H1 (cell line): ENCODE measurements at regions not wholly inside any gene's neighbourhood (a gene's known extent, or its start where the extent isn't known, plus 50 kb on each side); places are given as distances from the start of the nearest gene placed in this dataset.

Source experiments
- ASH2L ChIP-seq: fragments of 200-600, 300-600 bp; sonication (generic); IDR thresholded peaks from one replicate; pipeline ENCODE4 v1.7.1; 2017; ENCODE audit warnings: low read length
- EGR1 ChIP-seq: IDR thresholded peaks from 2 replicates; pipeline ENCODE4 v1.6.1; 2011; ENCODE audit warnings: low read depth, low read length, borderline replicate concordance
- HDAC2 ChIP-seq, 2 experiments: fragments of 300-600 bp in 1 of 2; sonication (generic) in 1 of 2; IDR thresholded peaks; 2 replicates each; pipeline ENCODE4 v1.6.1; 2011 to 2012; ENCODE audit warnings: low read depth in 2 of 2, low read length in 2 of 2, mild to moderate bottlenecking in 2 of 2, moderate library complexity in 2 of 2, borderline replicate concordance in 1 of 2, inconsistent platforms in 1 of 2
- JUN ChIP-seq: IDR thresholded peaks from 2 replicates; pipeline ENCODE4 v1.6.1; 2011; ENCODE audit warnings: low read depth, mild to moderate bottlenecking, improper control_type of control experiment, low read length
- MAFK ChIP-seq: IDR thresholded peaks from 2 replicates; pipeline ENCODE4 v1.6.1; 2012; ENCODE audit warnings: low read depth, mild to moderate bottlenecking, improper control_type of control experiment, low read length
- TBP ChIP-seq: IDR thresholded peaks from 2 replicates; pipeline ENCODE4 v1.6.1; 2011; ENCODE audit warnings: low read depth, low read length, improper control_type of control experiment
- TCF12 ChIP-seq: IDR thresholded peaks from 2 replicates; pipeline ENCODE4 v1.6.1; 2011; ENCODE audit warnings: low read depth, mild to moderate bottlenecking, low read length
- TF ChIP-seq, protein P1 (sequence below): fragments of 300-600 bp; sonication (generic); IDR thresholded peaks from 2 replicates; pipeline ENCODE4 v1.7.1; 2012; ENCODE audit warnings: low read length, moderate library complexity, mild to moderate bottlenecking, inconsistent platforms; ENCODE audit not compliant: insufficient replicate concordance

DNA sequence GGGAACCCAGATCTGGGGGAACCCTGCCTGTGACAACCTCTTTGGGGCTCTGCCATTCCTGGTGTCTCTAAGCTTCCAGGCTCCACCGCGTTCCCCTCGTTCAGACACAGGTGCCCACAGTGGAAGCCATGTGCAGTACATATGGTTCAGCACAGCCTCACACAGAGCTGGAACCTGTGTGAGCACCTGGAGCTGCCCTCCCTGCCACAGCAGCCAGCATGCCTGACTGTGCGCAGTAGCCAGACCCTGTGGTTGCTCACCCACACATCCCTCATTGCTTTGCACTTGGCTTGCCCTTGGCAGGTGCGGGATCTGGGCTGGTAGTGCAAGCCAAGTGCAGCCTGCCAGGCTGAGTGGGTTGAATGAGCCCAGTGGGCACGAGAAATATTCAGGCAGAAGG is 814.2 kb downstream of the PDHA2 start (continued):
- no peak for TF ChIP-seq ASH2L
- TF ChIP-seq MAFK: no peak
- TF ChIP-seq EGR1: no peak
- no peak for TF ChIP-seq JUN
- TF ChIP-seq TCF12: no peak
- TF ChIP-seq, protein P1, sequence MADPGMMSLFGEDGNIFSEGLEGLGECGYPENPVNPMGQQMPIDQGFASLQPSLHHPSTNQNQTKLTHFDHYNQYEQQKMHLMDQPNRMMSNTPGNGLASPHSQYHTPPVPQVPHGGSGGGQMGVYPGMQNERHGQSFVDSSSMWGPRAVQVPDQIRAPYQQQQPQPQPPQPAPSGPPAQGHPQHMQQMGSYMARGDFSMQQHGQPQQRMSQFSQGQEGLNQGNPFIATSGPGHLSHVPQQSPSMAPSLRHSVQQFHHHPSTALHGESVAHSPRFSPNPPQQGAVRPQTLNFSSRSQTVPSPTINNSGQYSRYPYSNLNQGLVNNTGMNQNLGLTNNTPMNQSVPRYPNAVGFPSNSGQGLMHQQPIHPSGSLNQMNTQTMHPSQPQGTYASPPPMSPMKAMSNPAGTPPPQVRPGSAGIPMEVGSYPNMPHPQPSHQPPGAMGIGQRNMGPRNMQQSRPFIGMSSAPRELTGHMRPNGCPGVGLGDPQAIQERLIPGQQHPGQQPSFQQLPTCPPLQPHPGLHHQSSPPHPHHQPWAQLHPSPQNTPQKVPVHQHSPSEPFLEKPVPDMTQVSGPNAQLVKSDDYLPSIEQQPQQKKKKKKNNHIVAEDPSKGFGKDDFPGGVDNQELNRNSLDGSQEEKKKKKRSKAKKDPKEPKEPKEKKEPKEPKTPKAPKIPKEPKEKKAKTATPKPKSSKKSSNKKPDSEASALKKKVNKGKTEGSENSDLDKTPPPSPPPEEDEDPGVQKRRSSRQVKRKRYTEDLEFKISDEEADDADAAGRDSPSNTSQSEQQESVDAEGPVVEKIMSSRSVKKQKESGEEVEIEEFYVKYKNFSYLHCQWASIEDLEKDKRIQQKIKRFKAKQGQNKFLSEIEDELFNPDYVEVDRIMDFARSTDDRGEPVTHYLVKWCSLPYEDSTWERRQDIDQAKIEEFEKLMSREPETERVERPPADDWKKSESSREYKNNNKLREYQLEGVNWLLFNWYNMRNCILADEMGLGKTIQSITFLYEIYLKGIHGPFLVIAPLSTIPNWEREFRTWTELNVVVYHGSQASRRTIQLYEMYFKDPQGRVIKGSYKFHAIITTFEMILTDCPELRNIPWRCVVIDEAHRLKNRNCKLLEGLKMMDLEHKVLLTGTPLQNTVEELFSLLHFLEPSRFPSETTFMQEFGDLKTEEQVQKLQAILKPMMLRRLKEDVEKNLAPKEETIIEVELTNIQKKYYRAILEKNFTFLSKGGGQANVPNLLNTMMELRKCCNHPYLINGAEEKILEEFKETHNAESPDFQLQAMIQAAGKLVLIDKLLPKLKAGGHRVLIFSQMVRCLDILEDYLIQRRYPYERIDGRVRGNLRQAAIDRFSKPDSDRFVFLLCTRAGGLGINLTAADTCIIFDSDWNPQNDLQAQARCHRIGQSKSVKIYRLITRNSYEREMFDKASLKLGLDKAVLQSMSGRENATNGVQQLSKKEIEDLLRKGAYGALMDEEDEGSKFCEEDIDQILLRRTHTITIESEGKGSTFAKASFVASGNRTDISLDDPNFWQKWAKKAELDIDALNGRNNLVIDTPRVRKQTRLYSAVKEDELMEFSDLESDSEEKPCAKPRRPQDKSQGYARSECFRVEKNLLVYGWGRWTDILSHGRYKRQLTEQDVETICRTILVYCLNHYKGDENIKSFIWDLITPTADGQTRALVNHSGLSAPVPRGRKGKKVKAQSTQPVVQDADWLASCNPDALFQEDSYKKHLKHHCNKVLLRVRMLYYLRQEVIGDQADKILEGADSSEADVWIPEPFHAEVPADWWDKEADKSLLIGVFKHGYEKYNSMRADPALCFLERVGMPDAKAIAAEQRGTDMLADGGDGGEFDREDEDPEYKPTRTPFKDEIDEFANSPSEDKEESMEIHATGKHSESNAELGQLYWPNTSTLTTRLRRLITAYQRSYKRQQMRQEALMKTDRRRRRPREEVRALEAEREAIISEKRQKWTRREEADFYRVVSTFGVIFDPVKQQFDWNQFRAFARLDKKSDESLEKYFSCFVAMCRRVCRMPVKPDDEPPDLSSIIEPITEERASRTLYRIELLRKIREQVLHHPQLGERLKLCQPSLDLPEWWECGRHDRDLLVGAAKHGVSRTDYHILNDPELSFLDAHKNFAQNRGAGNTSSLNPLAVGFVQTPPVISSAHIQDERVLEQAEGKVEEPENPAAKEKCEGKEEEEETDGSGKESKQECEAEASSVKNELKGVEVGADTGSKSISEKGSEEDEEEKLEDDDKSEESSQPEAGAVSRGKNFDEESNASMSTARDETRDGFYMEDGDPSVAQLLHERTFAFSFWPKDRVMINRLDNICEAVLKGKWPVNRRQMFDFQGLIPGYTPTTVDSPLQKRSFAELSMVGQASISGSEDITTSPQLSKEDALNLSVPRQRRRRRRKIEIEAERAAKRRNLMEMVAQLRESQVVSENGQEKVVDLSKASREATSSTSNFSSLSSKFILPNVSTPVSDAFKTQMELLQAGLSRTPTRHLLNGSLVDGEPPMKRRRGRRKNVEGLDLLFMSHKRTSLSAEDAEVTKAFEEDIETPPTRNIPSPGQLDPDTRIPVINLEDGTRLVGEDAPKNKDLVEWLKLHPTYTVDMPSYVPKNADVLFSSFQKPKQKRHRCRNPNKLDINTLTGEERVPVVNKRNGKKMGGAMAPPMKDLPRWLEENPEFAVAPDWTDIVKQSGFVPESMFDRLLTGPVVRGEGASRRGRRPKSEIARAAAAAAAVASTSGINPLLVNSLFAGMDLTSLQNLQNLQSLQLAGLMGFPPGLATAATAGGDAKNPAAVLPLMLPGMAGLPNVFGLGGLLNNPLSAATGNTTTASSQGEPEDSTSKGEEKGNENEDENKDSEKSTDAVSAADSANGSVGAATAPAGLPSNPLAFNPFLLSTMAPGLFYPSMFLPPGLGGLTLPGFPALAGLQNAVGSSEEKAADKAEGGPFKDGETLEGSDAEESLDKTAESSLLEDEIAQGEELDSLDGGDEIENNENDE: no peak
- no peak for TF ChIP-seq HDAC2 (IDR thresholded peaks at IDR 0.05; ENCODE audit: borderline replicate concordance in 1 of 2, low read depth in 2 of 2, low read length in 2 of 2)
- no peak for TF ChIP-seq TBP
